GM19239 (cell line): ENCODE measurements at regions not wholly inside any gene's neighbourhood (a gene's known extent, or its start where the extent isn't known, plus 50 kb on each side); places are given as distances from the start of the nearest gene placed in this dataset.

ENCODE experiments used
- DNase-seq: peaks from one replicate; pipeline ENCODE4 v3.0.0; 2011; ENCODE audit warnings: low spot score; ENCODE audit not compliant: insufficient read length
- FAIRE-seq: peaks from 2 replicates; lab custom pipeline; 2011; peaks lifted over from hg19 to GRCh38; lab: Jason Lieb, UNC

- FAIRE-seq (no peak), DNase-seq (no peak)
Observed at GRCh38 chr7:130894146-130894908, 160.3 kb upstream of the KLF14 start.

- DNase-seq (no peak), FAIRE-seq (no peak)
Observed at GRCh38 chr7:130894909-130895750, 161.1 kb upstream of the KLF14 start.

DNA sequence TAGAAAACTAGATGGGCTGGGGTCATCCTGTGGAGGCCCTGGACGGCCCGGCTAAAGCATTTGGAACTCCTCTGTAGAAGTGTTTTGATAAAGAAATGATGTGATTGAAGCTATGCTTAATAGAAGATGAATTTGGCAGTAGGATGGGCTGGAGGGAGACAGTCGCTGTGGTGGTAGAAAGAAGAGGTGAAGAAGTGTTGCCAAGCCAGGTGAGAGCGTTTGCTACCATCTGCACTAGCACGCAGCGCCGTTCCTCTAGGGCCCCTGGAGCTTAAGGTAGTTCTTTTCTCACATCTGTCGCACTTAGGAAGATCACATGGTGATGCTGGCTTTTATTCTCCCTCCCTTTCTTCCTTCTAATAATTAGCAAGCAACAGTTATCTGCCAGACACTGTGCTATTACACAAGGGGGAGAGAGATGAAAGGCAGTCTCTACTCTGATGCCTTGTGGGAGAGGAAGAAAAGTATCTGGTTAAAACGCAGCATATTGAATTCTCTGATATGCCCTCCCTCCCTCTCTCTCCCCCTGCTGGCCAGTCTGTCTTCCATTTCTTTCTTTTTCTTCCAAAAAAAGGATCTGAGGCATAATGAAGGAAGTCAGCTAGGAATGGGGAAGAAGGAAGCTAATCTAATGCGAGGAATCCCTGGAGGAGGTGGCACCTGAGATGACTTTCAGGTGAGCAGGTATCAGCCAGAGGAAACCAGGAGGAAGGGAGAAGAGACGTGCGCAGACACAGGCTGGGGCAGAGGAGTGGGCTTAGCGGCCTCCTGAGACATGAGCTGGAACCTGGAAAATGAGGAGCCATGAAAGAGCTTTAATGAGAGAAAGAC is 162.3 kb upstream of the KLF14 start:
- no peak for FAIRE-seq

DNA sequence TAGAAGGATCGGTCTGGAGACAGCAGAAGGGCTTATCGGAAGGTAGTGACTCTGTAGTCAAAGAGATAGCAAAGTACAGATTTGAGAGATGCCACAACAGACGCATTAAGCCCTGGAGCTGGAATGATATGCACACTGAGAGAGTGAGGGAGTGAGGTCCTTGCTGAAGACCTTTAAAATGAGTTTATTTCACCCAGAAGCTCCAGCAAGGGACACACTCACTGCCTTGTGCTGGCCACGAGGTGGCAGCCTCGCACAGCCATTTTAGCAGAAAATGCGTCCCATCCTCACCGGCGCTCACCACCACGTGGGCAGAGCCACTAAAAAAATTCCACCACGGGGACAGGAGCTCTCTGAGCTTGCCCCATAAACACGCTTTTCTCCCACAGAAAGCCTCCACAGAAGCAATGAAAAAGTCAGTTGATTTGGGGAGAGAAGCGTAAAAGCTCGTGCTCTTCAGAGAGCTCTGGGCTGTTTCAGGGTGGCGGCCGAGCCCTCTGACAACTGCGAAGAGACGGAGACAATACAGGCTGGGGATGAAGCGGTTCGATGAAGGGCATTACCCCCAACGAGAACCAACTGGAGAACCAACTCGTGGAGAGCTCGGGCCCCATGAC is 163.0 kb upstream of the KLF14 start:
- peak; percentile 31 for FAIRE-seq
- DNase-seq, result peak; percentile 40

More for the DNA sequence above, 162.3 kb upstream of the KLF14 start:
- DNase-seq, result no peak

GRCh38 chr7:130897515-130898419 is 163.8 kb upstream of the KLF14 start:
- FAIRE-seq, result no peak
- no peak for DNase-seq

DNA sequence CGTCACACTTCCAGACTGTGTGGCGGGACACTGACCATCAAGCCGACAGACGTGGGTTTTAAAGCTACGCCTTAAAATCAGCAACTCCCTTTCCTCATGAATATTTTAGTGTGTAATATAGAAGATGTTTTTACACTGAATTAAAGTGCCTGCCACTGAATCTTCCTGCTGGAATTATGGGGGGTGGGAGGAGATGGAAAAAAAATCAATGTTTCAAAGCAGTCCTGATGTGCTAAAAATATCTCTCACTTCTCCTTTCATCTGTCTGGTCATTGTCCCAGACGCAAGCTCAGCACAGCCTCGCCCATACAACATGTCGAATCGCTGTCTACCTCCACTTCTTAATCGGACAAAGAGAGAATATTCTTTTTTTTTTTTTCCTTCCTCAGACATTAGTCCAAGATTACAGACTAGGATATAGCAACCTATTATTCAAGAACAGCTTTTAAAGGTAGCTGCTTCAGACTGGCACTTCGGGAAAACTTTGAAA is 165.1 kb upstream of the KLF14 start:
- DNase-seq, result no peak
- FAIRE-seq, result no peak

- no peak for FAIRE-seq
- no peak for DNase-seq
Observed at GRCh38 chr7:130899638-130900401, 165.8 kb upstream of the KLF14 start.

DNA sequence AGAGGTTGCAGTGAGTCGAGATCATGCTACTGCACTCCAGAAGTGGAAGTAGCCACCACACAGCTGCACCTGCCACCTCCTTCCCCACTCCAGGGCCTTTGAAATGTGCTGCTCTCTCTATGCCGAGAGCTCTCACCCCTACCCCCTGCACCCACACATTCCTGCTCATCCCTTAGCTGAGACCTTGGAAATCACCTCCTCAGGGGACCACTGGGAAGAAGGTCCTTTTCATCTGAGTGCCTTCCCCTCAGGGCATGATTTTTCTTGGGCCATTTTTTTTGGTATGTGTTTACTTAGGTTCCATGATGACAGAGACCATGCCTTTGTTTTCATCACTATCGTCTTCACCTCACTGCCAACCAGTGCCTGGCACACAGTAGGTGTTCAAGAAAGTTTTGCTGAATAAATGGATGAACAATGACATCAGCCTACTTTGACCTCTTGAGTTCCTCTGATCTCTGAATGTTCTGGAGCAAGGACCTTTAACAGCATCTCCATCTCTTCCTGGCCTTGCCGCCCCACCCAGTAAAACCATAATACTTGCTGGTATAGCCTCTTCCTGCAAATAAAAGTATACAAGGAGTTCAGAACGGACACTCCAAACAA is 166.6 kb upstream of the KLF14 start:
- FAIRE-seq, result no peak
- DNase-seq, result no peak

GRCh38 chr7:130901209-130901783 is 167.3 kb upstream of the KLF14 start:
- no peak for DNase-seq
- no peak for FAIRE-seq

DNA sequence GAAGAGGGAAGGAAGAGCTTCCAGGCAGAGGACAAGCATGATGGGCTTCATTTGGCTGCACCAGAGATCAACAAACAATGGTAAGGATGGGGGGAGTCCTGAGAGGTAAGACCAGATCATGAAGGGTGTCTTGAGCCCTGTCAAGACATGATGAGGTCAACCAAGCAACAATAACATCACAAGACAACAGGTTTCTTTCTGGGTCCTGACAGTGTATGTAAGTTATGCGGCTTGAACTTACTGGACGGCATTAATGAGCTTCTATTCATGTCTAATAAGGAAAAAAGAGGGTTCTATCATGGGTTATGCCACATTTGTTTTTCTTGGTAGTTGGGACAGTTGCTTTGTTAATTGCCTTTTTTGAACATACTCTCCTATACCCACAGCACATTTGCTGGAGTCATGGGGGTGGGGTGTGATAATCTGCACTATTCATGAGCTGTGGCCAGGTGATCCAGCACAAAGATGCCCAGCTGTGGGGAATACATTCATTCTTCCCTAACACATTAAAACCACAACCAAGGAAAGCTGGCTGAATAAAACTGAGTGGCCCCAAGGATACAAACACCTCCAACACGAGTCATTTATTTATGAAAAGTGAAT is 168.8 kb upstream of the KLF14 start:
- FAIRE-seq (no peak), DNase-seq (no peak)

GRCh38 chr7:130903358-130903974 is 169.5 kb upstream of the KLF14 start:
- FAIRE-seq, result no peak
- DNase-seq, result no peak

GRCh38 chr7:130904031-130904757 is 170.2 kb upstream of the KLF14 start:
- no peak for FAIRE-seq
- DNase-seq, result no peak

- DNase-seq (no peak), FAIRE-seq (no peak)
Observed at GRCh38 chr7:130904792-130905191, 170.8 kb upstream of the KLF14 start.

DNA sequence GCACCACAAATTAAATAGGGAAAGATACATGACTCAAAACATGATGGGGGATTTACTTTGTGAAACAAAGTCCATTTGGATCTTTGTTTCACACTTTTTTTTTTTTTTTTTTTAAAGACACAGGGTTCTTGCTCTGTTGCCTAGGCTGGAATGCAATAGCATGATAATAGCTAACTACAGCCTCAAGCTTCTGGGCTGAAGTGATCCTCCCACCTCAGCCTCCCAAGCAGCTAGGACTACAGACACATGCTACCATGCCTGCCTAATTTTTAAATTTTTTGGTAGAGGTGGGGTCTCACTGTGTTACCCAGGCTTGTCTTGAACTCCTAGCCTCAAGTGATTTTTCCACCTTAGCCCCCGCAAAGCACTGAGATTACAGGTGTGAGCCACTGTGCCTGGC is 172.6 kb upstream of the KLF14 start:
- DNase-seq (no peak), FAIRE-seq (no peak)

GRCh38 chr7:130907439-130907838 is 173.4 kb upstream of the KLF14 start:
- FAIRE-seq, result no peak
- DNase-seq, result no peak
